ENCODE measurements at regions not wholly inside any gene's neighbourhood (a gene's known extent, or its start where the extent isn't known, plus 50 kb on each side); places are given as distances from the start of the nearest gene placed in this dataset.

GRCh38 chr16:72434159-72434558 is 262.2 kb upstream of the PMFBP1 start:
- no peak for TF ChIP-seq CTCF (conservative IDR thresholded peaks at IDR 0.05; ENCODE audit: low read depth, low read length)
- Histone ChIP-seq H3K27ac (no peak overlapping the region), H3K4me2 (no peak overlapping the region)

DNA sequence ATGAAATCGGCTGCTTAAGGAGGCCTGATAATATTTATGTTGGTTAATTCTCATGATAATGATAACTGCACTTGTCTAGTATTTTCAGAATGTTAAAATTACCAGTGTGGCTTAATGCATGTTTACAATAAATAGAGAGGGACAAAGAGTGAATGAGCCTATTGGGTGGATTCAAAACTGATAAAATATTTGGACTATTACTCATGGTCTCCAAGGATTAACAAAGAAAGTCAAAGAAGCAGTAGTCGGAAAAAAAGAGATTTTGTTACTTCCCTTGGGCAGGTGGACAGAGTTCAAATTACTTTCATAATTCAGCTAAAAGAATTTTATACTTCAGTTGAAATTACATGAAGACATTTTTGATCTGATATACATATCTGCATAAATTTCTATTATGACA is 258.2 kb upstream of the PMFBP1 start:
- no peak for TF ChIP-seq CTCF (conservative IDR thresholded peaks at IDR 0.05; ENCODE audit: low read depth, low read length)
- no peaks in the 10 kb centered on the region for H3K27me3 ChIP-seq (ENCODE audit: insufficient read depth, low read depth)
- H2AFZ ChIP-seq (ENCODE audit: low read depth) = no peak overlapping the region
- no peaks in the 10 kb centered on the region for H3K79me2 ChIP-seq (ENCODE audit: insufficient read depth, low read depth)
- H3K36me3 ChIP-seq (ENCODE audit: insufficient read depth) = no peaks in the 10 kb centered on the region
- H4K20me1 ChIP-seq (ENCODE audit: insufficient read depth) = no peaks in the 10 kb centered on the region
- H3K27ac ChIP-seq = no peak overlapping the region
- no peak overlapping the region for H3K4me2 ChIP-seq
- H3K4me3 ChIP-seq (IDR thresholded peaks at IDR 0.05; ENCODE audit: insufficient read depth, low read depth, low read length) = no peak overlapping the region
- H3K4me1 ChIP-seq (ENCODE audit: low read depth, poor library complexity, severe bottlenecking) = no peaks in the 10 kb centered on the region
- H3K9ac ChIP-seq = no peak overlapping the region

More at GRCh38 chr16:72434159-72434558, 262.2 kb upstream of the PMFBP1 start:
- H3K79me2 ChIP-seq (ENCODE audit: insufficient read depth, low read depth) = no peaks in the 10 kb centered on the region
- no peaks in the 10 kb centered on the region for H3K27me3 ChIP-seq (ENCODE audit: insufficient read depth, low read depth)
- no peaks in the 10 kb centered on the region for H3K36me3 ChIP-seq (ENCODE audit: insufficient read depth)
- H3K9ac ChIP-seq = no peak overlapping the region
- no peak overlapping the region for H2AFZ ChIP-seq (ENCODE audit: low read depth)
- no peaks in the 10 kb centered on the region for H4K20me1 ChIP-seq (ENCODE audit: insufficient read depth)
- H3K4me1 ChIP-seq (ENCODE audit: low read depth, poor library complexity, severe bottlenecking) = no peaks in the 10 kb centered on the region
- no peak overlapping the region for H3K4me3 ChIP-seq (IDR thresholded peaks at IDR 0.05; ENCODE audit: insufficient read depth, low read depth, low read length)

DNA sequence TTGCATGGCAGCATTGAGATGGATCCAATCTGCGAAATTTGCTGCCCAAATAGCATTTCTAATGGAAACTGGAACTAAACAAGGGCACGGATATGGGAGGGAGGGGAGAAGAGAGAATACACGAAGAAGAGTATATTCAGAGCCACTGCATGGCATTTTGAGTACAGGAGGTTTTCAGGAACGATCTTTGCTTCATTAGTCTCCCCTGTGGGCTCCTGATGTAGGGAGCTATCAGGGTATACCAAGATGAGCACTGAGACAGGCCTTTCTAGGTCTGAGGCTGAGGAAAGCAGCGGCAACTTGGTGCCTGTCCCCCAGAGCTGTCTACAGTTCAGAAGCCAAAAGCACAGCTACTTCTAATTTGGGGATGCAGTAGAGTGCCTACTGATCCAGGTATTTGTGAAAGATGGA is 257.7 kb upstream of the PMFBP1 start:
- no peaks in the 10 kb centered on the region for H3K4me1 ChIP-seq (ENCODE audit: low read depth, poor library complexity, severe bottlenecking)
- H4K20me1 ChIP-seq (ENCODE audit: insufficient read depth) = no peaks in the 10 kb centered on the region
- no peak overlapping the region for H3K4me3 ChIP-seq (IDR thresholded peaks at IDR 0.05; ENCODE audit: insufficient read depth, low read depth, low read length)
- no peak overlapping the region for H3K4me2 ChIP-seq
- H3K27me3 ChIP-seq (ENCODE audit: insufficient read depth, low read depth) = no peaks in the 10 kb centered on the region
- H3K79me2 ChIP-seq (ENCODE audit: insufficient read depth, low read depth) = no peaks in the 10 kb centered on the region
- H2AFZ ChIP-seq (ENCODE audit: low read depth) = no peak overlapping the region
- no peak for TF ChIP-seq CTCF (conservative IDR thresholded peaks at IDR 0.05; ENCODE audit: low read depth, low read length)
- no peaks in the 10 kb centered on the region for H3K36me3 ChIP-seq (ENCODE audit: insufficient read depth)
- no peak overlapping the region for H3K27ac ChIP-seq
- no peak overlapping the region for H3K9ac ChIP-seq

- Histone ChIP-seq H2AFZ (ENCODE audit: low read depth) (no peak overlapping the region), H3K4me2 (no peak overlapping the region), H4K20me1 (ENCODE audit: insufficient read depth) (no peaks in the 10 kb centered on the region), H3K4me1 (ENCODE audit: low read depth, poor library complexity, severe bottlenecking) (no peaks in the 10 kb centered on the region), H3K79me2 (ENCODE audit: insufficient read depth, low read depth) (no peaks in the 10 kb centered on the region), H3K27me3 (ENCODE audit: insufficient read depth, low read depth) (no peaks in the 10 kb centered on the region), H3K4me3 (IDR thresholded peaks at IDR 0.05; ENCODE audit: insufficient read depth, low read depth, low read length) (no peak overlapping the region), H3K36me3 (ENCODE audit: insufficient read depth) (no peaks in the 10 kb centered on the region), H3K27ac (no peak overlapping the region), H3K9ac (no peak overlapping the region)
- TF ChIP-seq CTCF (conservative IDR thresholded peaks at IDR 0.05; ENCODE audit: low read depth, low read length) = no peak
Observed at GRCh38 chr16:72428681-72429376, 256.9 kb upstream of the PMFBP1 start.
